C1 segment of cervical spinal cord (tissue), 14 donors: ENCODE measurements at regions not wholly inside any gene's neighbourhood (a gene's known extent, or its start where the extent isn't known, plus 50 kb on each side); places are given as distances from the start of the nearest gene placed in this dataset.
"Not testable (repeated sequence)": the region's sequence is repeated elsewhere in the genome, so short reads cannot be mapped to it uniquely, and the experiment has no call there.

Source experiments
- DNase-seq, 14 donors: peaks; one replicate each; lab custom pipeline; 2025; lab: John Stamatoyannopoulos, UW

DNA sequence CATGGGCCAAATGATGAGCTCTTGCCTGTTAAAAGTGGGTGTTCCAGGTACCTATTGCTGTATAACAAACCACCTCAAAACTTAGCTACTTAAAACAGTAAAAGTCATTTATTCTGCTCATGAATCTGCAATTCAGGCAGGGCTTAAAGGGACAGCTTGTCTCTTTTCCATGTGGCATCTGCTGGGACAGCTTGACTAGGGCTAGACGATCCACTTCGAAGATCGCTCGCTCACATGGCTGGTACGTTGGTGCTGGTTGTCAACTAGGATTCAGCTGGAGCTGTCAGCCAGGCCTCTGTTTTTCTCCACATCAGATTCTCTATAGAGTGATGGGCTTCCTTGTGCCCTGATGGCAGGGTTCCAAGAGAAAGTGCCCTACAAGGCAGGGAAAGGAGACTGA, 581.3 kb downstream of the NTRK3 start:
- DNase-seq, result no peak

DNA sequence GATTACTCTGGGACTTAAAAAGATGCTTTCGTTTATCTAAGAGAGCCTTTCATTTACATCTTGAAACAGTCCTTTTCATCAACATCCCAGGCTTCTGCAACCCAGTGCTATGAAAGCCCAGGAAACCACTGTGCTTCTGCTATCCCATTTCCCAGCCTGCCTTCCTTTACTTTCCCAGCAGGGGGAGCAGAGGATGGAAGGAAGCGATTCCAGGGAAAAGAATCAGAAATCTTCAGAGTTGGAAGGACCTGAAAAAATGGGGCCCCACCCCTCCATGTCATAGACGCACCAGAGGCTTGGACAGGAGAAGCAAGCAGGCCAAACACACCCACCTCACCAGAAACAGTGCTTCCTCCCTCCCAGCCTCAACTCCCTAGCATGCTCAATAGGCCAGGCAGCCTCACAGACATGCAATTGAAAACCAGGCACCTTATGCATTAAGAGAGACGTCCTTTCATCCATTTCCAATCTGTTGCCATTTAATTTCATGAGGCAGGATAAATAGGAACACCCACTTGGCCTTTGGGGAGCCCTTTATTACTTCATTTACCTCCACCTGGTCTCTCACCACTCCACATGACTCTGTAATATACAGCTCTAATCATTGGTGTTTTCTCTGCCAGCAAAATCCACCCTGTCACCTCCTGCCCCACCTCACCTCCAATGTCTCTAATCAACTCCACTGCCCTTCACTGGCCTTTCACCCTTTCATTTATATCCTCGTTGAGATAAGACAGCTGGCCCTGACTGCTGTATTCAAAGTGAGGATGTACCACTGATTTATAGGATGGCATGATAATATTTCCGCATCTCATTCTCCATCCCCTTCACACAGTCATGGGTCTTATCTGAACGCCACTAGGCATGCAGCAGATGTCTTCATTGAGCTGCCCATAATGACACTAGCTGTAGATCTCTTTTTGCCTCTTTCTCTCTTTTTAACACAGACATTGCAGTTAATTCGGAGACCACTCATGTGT, 583.9 kb downstream of the NTRK3 start:
- peak in 2 of 14 donors; percentile 0 to 2 for DNase-seq

DNA sequence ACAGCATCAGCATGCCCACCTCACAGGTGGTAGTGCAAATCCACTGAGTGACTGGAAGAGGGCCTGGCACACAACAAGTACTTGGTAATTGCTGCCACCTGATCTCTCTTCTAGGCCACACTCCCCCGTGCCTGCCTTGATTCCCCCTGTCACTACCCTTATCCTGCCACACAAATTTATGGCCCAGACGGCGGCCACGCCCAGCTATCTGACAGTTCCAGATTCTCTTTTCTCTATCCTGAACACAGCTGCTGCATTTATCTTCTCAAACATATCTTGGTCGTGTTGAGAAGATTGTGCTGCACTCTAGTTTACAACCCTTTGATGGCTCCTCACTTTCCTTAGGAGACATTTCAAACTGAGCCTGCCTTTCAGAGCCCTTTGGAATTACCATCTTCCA, 585.2 kb downstream of the NTRK3 start:
- no peak for DNase-seq

DNA sequence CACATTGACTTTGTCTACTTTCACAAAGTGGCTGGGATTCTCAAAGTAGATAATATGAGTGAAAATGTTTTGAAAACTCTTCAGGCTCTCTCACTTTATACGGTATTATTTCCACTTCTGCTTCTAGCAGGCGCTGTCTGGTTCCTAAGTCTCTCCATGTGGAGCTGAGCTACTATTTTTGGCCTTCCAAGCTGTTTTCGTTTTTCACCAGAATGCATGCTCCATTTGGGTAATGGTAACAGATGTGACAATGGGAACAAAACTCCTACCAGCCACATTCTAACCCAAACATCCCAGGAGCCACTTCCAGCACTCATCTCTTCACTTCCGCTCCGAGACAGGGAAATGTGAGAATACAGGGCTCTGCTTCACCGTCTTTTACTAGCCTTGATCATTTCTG, 586.7 kb downstream of the NTRK3 start:
- DNase-seq, result no peak

DNA sequence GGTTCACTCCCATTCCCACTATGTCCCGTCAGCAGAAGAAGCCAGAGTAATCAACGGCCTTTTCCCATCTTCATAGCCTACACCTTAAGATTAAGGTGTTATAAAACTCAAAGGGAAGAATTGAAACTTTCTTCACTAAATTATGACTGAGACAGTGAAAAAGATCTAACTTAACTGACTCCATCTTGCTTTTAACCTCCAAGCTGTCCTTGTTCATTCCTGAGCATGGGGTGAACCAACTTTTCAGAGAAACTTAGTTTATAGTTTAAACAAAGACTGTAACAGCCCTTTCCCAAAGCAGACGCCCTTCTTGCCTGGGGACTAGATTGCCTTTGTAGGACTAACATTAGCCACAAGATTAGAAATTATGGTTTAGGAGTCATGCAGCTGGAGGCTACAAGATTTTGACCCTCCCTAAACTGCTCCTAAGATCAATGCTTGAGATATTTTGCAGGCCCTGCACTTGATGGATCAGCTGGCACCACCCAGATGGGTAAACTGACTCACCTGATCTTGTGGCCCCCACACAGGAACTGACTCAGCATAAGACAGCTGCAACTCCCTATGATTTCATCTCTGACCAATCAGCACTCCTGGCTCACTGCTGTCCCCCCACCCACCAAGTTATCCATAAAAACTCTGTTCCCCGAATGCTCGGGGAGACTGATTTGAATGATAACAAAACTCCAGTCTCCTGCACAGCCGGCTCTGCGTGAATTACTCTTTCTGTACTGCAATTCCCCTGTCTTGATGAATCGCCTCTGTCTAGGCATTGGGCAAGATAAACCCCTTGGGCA, 587.6 kb downstream of the NTRK3 start:
- not testable (repeated sequence) for DNase-seq

DNA sequence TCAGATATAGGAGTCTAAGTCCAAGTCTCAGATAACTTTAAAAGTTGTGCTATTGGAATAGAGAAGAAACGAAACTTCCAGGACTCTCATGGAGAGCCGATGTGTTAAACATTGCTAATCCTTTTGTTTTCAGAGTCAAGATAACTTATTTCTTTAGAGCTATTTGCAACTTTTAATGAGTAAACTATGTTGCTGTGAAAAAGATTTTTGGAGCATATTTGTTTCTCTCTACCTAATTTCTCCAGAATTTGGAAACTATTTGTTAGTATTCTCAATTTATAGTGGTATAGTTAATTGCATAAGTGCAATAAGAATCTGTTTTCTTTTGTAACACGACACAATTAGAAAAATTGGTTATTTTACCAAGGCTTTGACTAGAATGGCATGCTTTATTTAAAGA, 588.9 kb downstream of the NTRK3 start:
- no peak for DNase-seq

DNA sequence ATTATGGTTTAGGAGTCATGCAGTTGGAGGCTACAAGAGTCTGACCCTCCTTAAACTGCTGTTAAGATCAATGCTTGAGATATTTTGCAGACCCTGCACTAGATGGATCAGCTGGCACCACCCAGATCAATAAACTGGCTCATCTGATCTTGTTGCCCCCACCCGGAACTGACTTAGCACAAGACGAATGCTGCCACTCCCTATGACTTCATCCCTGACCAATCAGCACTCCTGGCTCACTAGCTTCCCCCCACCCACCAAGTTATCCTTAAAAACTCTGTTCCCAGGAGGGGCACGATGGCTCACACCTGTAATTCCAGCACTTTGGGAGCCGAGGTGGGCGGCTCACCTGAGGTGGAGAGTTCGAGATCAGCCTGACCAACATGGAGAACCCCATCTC, 594.0 kb downstream of the NTRK3 start:
- DNase-seq, result no peak

DNA sequence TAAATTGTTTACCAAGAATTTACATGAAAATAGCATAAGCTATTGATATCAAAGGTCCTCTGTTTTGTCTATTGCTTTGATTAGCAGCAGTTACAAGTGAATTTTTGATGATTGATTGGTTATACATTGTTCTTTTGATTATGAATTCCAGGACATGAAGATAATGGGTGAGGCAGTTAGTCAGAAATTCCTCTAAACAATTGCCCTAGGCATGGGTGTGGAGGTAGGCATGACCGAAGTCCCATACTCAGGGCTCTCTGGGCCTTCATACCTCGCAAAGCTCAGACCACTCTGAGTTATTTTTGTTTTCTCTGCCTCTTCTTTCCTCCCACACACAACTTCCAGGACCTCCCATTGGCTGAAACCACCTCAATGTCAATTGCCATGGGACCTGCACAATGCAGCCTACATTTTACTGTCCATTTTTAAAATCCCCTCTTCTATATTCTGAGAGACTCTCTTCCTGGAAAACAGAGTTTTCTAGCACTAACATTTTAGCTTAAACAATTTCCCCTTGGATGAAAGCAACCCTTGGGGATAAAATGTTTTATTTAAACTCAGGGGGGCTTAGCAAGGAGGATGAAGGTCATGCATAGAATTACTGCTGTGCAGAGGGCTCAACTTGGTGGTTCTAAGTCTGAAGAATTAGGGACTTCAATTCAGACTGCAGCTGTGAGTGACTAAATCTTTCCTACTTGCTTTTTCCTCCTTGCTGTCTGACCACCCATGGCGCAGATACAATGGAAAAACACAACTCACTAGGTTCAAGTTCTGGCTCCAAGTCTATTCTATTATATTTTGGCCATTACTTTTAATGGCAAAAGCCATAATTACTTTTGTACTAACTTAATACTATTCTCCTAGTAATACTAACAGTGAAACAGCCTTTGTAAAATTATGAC, 594.8 kb downstream of the NTRK3 start:
- DNase-seq, result no peak

DNA sequence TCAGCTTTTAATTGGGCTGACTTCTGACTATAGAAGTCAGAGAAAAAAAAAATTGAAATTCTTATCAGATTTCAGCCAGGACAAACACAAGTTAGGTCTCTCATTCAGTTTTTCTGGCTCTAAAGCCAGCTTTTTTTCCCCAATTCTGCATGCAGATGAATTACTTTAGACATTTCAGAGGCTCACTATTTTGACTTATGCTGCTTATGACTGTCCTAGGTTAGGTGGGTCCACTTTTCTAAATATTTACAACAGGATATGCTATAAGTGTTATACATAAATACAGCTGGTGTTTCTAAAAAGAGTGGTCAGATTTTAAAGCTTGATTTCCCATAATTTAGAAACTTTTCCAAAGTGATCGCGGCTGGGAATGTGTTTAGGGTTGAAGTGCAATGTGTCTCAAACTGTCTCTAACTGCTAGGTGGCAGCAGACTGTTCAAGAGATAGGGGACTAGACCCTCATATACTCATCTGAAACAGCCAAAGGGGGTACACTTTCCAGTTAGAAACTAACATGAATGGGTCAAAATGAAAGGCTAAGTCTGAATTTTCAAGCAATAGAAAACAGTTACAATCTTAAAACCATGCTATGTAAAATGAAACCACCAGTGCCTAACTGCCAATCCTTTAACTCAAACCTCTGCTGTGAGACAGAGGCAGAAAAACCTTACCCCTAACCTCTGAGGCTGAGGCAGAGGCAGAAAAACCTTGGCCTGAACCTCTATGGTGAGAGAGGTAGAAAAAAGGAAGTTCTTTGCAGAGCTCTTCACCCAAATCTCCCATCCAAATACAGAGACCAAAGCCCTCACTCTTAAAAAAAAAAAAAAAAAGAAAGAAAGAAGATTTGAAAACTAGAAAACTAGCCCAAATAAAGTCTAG, 596.0 kb downstream of the NTRK3 start:
- DNase-seq, result no peak

DNA sequence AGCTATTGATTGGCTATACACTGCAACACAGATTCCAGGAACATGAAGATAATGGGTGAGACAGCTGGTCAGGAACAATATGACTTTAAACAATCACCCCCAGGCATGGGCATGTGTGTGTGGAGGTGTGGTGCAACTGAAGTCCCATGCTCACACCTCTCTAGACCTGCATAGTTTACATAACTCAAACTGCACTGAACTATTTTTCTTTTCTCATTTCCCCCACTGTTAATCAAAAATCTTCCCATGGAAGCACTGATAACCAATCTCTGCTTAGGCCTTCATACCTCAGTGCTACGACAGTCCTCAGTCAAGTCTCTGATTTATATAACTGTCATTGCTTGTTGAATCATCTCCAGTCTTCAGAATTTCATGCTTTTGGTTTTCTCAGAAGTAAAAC, 600.2 kb downstream of the NTRK3 start:
- DNase-seq, result no peak

DNA sequence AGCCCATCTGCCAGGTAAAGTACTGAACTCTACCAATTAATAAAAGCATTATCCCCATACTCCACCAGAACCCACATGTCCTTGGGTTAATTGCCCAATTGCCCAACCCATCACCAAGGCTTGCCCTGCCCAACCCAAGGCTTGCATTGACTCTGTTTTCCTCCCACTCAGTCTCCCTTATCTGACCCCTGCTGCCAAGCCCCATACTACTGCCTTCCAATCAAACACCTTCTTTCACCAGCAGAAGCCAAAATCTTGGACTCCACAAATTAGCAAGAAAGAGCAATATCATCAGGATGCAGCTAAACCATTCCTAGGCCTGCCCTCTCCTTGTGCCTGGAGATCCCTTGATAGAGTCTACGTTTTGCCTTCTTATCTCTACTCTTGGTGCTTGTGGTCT, 602.9 kb downstream of the NTRK3 start:
- no peak for DNase-seq

DNA sequence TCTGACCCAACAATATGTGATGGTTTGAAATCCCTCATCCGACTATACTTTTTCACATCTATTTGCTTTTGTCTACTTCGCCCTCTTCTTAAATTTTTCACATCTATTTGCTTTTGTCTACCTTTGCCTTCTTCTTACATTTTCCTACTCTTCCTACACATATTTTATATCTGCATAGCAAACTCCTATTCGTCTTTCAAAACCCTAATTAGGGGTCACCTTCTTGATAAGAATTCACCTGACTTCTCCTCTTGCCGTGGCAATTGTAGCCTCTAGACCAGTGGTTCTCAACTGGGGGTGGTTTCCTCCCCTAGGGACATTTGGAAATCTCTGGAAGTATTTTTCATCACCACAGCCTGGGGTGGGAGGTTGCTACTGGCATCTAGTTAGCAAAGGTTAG, 607.4 kb downstream of the NTRK3 start:
- DNase-seq, result no peak

DNA sequence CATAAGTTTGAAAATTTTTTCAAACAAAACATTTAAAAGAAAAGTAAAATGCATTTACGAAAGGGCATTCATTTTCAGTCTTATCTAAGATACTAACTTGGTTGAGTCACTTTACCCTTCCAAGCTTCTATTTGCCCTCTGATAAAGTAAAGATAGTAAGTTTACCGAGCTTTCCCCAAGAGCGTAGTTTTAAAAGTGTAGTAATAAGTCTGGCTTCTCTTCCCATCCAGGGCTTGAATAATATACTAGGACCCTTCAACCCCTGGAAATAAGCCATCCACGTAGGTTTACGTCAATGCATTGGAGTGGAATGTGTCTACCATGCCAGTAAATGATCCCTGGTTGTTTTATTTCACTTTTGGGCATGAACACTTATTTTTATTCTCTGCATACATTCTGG, 608.3 kb downstream of the NTRK3 start:
- DNase-seq, result no peak

DNA sequence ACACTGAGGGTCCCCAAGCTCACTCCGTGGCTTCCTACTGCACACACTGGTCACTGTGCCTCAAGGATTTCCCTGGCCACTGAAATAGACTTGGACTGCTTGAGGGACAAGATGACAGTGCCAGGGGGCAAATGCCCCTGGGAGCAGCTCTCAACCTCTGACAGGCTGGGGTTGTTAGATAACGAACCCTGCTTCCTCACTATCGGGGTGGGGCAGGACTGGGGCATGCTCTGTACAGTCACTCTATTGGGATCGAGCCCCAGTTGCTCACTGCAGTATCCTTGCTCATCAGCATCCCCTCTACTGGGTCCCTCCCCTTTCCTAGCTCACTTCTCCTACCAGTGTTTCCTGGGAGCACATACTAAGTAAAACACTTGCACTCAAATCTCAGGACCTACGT, 610.8 kb downstream of the NTRK3 start:
- DNase-seq, result no peak

DNA sequence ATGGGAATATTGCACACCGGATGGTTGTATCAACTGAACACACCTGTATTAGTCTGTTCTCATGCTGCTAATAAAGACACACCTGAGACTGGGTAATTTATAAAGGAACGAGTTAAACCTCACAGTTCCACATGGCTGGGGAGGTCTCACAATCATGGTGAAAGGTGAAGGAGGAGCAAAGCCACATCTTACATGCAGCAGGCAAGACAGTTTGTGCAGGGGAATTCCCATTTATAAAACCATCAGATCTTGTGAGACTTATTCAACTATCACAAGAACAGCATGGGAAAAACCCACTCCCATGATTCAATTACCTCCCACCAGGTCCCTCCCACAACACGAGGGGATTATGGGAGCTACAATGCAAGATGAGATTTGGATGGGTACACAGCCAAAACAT, 613.5 kb downstream of the NTRK3 start:
- DNase-seq, result not testable (repeated sequence)

DNA sequence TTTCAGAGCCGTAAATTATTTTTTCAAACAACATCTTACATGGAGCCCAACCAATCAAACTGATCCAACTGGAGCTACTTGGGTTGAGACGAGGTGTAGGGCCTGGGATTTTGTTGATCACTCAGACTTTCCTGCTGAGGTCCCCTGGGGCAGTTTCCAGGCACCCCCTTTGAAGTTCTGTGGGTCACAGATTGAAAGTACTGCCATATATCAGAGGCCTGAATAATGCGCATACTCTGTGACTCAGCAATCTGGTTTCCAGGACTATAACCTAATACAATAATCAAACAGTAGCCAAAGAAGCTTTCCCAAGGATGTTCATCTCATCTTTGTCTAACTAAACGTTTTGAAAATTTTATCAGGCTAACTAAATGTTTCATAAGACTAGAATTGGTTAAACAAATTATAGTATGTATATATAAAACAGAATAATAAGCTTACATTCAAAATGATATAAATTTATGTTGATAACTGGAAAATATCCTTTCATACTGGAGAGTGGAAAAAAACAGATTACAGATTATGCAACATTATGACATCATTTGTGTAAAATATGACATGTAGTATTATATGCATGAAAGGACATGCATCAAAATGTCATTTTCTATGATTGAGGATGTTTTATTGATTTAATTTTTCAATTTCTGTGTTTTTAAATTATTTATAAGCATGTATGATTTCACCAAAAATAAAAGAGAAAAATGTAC, 617.1 kb downstream of the NTRK3 start:
- DNase-seq, result no peak

DNA sequence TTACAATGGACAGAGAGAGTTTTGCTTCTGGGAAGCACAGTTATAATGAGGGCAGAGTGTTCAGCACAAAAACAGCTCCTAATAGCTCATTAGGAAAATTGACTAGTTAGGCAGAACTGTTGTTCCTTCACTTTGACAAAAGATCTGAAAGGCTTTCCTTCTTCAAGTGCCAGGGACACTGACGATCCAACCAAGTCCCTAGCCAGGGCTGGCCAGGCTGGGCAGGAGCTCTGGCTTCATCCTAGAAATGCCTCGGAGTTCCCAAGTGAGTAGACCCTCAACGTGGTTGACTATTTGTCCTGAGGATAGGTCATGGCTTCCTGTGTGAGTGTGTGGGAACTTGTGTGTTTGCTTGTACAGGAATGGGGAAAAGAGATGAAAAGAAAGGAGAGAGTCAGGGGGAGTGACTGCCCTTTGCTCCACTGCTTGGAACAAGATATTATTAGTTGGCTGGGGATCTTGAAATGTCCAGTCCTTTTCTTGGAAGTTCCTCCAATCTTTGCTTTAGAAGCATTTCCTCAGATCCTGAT, 617.9 kb downstream of the NTRK3 start:
- DNase-seq, result peak in 3 of 14 donors; percentile 1 to 52 (median 2)

DNA sequence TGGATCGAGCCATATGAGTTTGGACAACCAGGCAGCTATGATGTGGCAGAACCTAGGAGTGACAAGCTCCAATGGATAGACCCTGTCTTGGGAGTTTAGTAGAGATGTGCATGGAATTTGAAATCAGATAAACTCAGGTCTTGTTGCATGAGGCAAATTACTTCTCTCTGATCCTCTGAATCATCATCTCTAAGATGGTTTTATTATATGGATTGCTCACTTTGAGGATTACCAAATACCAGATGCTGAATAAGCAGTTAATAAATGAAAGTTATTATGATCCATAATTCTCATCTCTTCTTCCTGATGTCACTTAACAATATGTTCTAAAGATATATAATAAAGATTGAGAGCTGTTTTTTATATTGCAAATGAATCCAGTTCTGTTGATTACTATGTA, 622.2 kb downstream of the NTRK3 start:
- no peak for DNase-seq

DNA sequence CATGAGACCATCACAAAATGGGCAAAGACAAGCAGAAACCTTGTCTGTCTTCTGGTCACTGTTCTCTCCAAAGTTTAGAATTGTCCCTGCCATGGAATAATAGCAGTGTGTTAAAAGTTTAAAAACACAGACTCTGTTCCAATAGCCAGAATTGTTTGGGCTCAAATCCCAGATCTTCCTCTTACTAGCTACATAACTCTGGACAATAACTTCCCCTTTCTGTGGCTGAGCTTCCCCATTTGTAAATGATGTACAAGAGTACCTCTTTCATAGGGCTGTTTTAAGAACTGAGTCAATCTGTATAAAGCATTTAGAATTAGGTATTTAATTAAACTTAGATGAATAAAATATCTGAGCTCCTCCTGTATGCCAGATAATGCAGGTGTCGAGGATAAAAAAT, 623.0 kb downstream of the NTRK3 start:
- DNase-seq, result no peak

DNA sequence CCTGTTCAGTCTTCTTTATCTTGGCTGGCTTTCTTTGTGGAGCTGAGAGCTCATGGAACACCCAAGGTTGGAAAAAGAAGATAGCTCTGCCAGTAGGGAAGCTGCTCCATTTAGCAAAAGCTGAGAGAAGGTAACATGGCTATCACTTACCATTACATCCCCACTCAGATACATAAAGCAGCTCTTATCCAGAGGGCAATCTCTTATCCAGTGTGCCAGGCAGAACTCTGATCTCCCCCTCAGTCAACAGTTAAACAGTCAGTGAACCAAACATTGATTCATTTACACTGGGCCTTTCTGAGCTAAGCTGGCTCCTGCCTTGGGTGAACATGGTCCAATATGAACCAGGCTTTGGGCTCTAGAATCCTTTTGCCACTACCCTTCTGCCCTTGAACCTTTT, 624.2 kb downstream of the NTRK3 start:
- DNase-seq, result no peak
